ENCODE measurements at regions not wholly inside any gene's neighbourhood (a gene's known extent, or its start where the extent isn't known, plus 50 kb on each side); places are given as distances from the start of the nearest gene placed in this dataset.

- no peak overlapping the region for H3K4me2 ChIP-seq (ENCODE audit: low read depth, low read length)
- no peak overlapping the region for H3K4me3 ChIP-seq (replicated peaks in 1 of 3; ENCODE audit: insufficient read depth in 1 of 3, low read depth in 2 of 3, low read length in 3 of 3)
- ATAC-seq (no peak), DNase-seq (ENCODE audit: low spot score) (no peak), FAIRE-seq (no peak)
- H3K79me2 ChIP-seq (ENCODE audit: insufficient read depth, low read length) = no peaks in the 10 kb centered on the region
- H3K27ac ChIP-seq (ENCODE audit: extremely low read length, insufficient read depth, low read length) = no peak overlapping the region
- H2AFZ ChIP-seq (ENCODE audit: low read length) = no peak overlapping the region
- no peaks in the 10 kb centered on the region for H4K20me1 ChIP-seq (ENCODE audit: insufficient read depth, low read length)
- no peak overlapping the region for H3K9ac ChIP-seq (ENCODE audit: insufficient read depth, low read depth, low read length)
- H3K27me3 ChIP-seq (ENCODE audit: control insufficient read depth in 1 of 2, insufficient read depth in 2 of 2, low read length in 2 of 2) = no peaks in the 10 kb centered on the region
- no peaks in the 10 kb centered on the region for H3K36me3 ChIP-seq (replicated peaks in 1 of 2; ENCODE audit: control insufficient read depth in 1 of 2, insufficient read depth in 2 of 2, low read length in 2 of 2)
- ChIA-PET POLR2A (no interaction called here), CTCF (ENCODE audit: low intra/inter-chr PET ratio, low total read pairs) (no interaction called here)
- BruUV-seq (replicated peaks) = no TSS peak
- TF ChIP-seq REPIN1 (CRISPR knock-in tag; IDR thresholded peaks at IDR 0.05; ENCODE audit: borderline replicate concordance, low read depth) (no peak), MAFF (IDR thresholded peaks at IDR 0.05; ENCODE audit: low read depth, low read length) (peak; percentile 88), MAFK (conservative IDR thresholded peaks at IDR 0.05 in 1 of 2, IDR thresholded peaks at IDR 0.05 in 1 of 2; ENCODE audit: low read length in 2 of 2) (peak; percentile 79 to 92)
- in situ Hi-C loops (cut with HindIII; ENCODE audit: extremely low pct_ligation_motif_present, low pct_unique_long_range_greater_than_20kb) (no loop called here), intact Hi-C loops (cut with micrococcal nuclease; ENCODE audit: unreplicated experiment) (no loop called here)
- H3K4me1 ChIP-seq (ENCODE audit: insufficient read depth, low read length) = no peaks in the 10 kb centered on the region
- H3K9me3 ChIP-seq (ENCODE audit: low read length) = no peaks in the 10 kb centered on the region
Measured at GRCh38 chr12:97082029-97082428, 175.0 kb downstream of the NEDD1 start.

GRCh38 chr12:97093187-97093683 lies 186.2 kb downstream of the NEDD1 start:
- Histone ChIP-seq H3K9me3 (ENCODE audit: low read length) (no peaks in the 10 kb centered on the region), H3K79me2 (ENCODE audit: insufficient read depth, low read length) (no peaks in the 10 kb centered on the region), H3K36me3 (replicated peaks in 1 of 2; ENCODE audit: control insufficient read depth in 1 of 2, insufficient read depth in 2 of 2, low read length in 2 of 2) (no peaks in the 10 kb centered on the region), H3K27me3 (ENCODE audit: control insufficient read depth in 1 of 2, insufficient read depth in 2 of 2, low read length in 2 of 2) (no peaks in the 10 kb centered on the region; a peak in 1 of 5 replicates), H3K9ac (ENCODE audit: insufficient read depth, low read depth, low read length) (no peak overlapping the region), H3K4me2 (ENCODE audit: low read depth, low read length) (no peak overlapping the region), H2AFZ (ENCODE audit: low read length) (no peak overlapping the region), H3K27ac (ENCODE audit: extremely low read length, insufficient read depth, low read length) (no peak overlapping the region), H3K4me3 (replicated peaks in 1 of 3; ENCODE audit: insufficient read depth in 1 of 3, low read depth in 2 of 3, low read length in 3 of 3) (no peak overlapping the region), H4K20me1 (ENCODE audit: insufficient read depth, low read length) (no peaks in the 10 kb centered on the region), H3K4me1 (ENCODE audit: insufficient read depth, low read length) (no peaks in the 10 kb centered on the region)
- no peak for DNase-seq (ENCODE audit: low spot score)
- WGBS (ENCODE audit: low lambda C conversion rate) = 6% methylated on average over 6 of the region's 6 CpGs
- intact Hi-C loops (cut with micrococcal nuclease; ENCODE audit: unreplicated experiment) = no loop called here
- in situ Hi-C loops (cut with HindIII; ENCODE audit: extremely low pct_ligation_motif_present, low pct_unique_long_range_greater_than_20kb) = no loop called here
- ChIA-PET CTCF (ENCODE audit: low intra/inter-chr PET ratio, low total read pairs) (no interaction called here), POLR2A (no interaction called here)
- no peak for TF ChIP-seq NRL (CRISPR knock-in tag; IDR thresholded peaks at IDR 0.05; ENCODE audit: borderline replicate concordance)
- TF ChIP-seq ZNF3 (CRISPR knock-in tag; IDR thresholded peaks at IDR 0.05) = no peak
- no peak for TF ChIP-seq RAD51 (IDR thresholded peaks at IDR 0.05; ENCODE audit: borderline replicate concordance)
- BruUV-seq (replicated peaks) = no TSS peak
- no peak for FAIRE-seq
- no peak for ATAC-seq
